GM21786 (cell line): ENCODE measurements at regions not wholly inside any gene's neighbourhood (a gene's known extent, or its start where the extent isn't known, plus 50 kb on each side); places are given as distances from the start of the nearest gene placed in this dataset.

ENCODE experiments used
- ATAC-seq: cut with Tn5 transposase; IDR thresholded peaks from one replicate; pipeline ENCODE4 v1.9.1; 2021; ENCODE audit not compliant: unreplicated experiment

GRCh38 chr11:28520291-28520690 is 412.1 kb downstream of the METTL15 start:
- no peak for ATAC-seq

- ATAC-seq, result no peak
Observed at GRCh38 chr11:28518825-28519224, 410.6 kb downstream of the METTL15 start.

GRCh38 chr11:28517621-28518020 is 409.4 kb downstream of the METTL15 start:
- no peak for ATAC-seq

- no peak for ATAC-seq
Observed at GRCh38 chr11:28514391-28514790, 406.2 kb downstream of the METTL15 start.

- ATAC-seq, result no peak
Observed at GRCh38 chr11:28512143-28512756, 404.1 kb downstream of the METTL15 start.

GRCh38 chr11:28505232-28505631 is 397.0 kb downstream of the METTL15 start:
- ATAC-seq, result no peak

- ATAC-seq, result no peak
Observed at GRCh38 chr11:28504555-28505110, 396.4 kb downstream of the METTL15 start.

GRCh38 chr11:28495333-28495732 is 387.1 kb downstream of the METTL15 start:
- no peak for ATAC-seq

GRCh38 chr11:28491431-28491830 is 383.2 kb downstream of the METTL15 start:
- no peak for ATAC-seq

- no peak for ATAC-seq
Observed at GRCh38 chr11:28490773-28491382, 382.7 kb downstream of the METTL15 start.

- no peak for ATAC-seq
Observed at GRCh38 chr11:28488336-28488735, 380.1 kb downstream of the METTL15 start.

- ATAC-seq, result no peak
Observed at GRCh38 chr11:28483072-28483867, 375.1 kb downstream of the METTL15 start.

GRCh38 chr11:28482666-28483065 is 374.5 kb downstream of the METTL15 start:
- no peak for ATAC-seq

- no peak for ATAC-seq
Observed at GRCh38 chr11:28481616-28482480, 373.7 kb downstream of the METTL15 start.

GRCh38 chr11:28480406-28480805 is 372.2 kb downstream of the METTL15 start:
- ATAC-seq, result no peak

- no peak for ATAC-seq
Observed at GRCh38 chr11:28476864-28477263, 368.7 kb downstream of the METTL15 start.

GRCh38 chr11:28476049-28476448 is 367.9 kb downstream of the METTL15 start:
- no peak for ATAC-seq

GRCh38 chr11:28472904-28473303 is 364.7 kb downstream of the METTL15 start:
- no peak for ATAC-seq

- no peak for ATAC-seq
Observed at GRCh38 chr11:28471537-28471936, 363.3 kb downstream of the METTL15 start.

- no peak for ATAC-seq
Observed at GRCh38 chr11:28470180-28470579, 362.0 kb downstream of the METTL15 start.

GRCh38 chr11:28466506-28466905 is 358.3 kb downstream of the METTL15 start:
- no peak for ATAC-seq
